DMS153 (cell line): ENCODE measurements at regions not wholly inside any gene's neighbourhood (a gene's known extent, or its start where the extent isn't known, plus 50 kb on each side); places are given as distances from the start of the nearest gene placed in this dataset.
"Not testable (repeated sequence)": the region's sequence is repeated elsewhere in the genome, so short reads cannot be mapped to it uniquely, and the experiment has no call there.

Experiments used
- DNase-seq: peaks from one replicate; lab custom pipeline; 2025; lab: John Stamatoyannopoulos, UW

DNA sequence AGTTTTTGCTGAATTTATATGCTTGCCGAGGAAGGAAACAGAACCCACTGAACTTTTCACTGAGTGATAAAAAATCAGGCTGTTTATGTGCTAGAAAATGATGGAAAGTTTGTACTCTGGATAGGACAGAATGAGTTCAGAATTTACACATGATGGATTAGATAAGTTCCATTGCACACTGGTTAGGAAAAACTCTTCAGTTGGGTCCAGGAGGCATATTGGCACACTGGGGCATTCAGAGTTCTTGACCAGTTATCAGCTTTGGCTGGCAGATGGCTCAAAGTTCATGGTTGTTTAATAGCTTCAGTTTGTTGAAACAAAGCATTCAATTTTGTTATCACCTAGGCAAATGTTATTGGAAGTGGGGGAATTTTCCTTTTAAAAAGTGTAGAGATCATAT lies 613.3 kb upstream of the SYNCRIP start:
- DNase-seq = no peak

DNA sequence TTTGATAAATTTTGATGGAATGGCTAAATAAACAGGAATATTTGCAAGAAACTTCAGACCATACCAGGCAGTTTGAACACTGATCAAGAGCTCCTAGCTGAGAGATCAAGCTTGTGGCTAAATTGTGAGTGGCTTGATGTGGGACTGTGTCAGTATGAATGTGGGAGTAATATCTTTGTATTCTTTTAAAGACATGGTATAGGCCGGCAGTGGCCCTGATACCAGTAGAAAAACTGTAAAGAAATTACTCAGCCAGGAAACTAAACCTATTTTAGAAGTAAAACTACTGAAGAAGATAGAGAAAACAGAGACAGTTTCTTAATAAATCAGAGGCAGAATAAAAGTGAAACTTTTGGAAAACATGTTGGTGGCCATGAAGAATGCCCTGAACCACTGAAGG lies 608.4 kb upstream of the SYNCRIP start:
- no peak for DNase-seq

DNA sequence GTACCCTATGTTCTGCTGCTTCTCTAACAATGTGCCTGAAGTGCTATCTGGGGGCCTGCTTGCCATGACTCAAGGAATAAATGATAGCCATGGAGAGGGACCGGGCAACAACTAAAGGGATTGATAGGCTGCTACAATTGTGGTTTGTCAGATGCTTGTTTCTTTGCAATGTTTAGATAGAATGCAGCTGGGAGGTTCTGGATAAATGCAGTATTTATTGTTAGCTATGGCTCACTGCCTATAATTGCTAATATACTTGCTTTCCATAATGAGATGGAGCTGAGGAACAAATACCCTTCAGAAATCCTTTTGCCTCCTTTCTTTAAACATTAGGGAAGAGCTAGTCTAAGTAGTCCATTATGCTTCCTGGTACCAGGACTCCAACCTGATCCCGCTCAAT lies 575.2 kb upstream of the SYNCRIP start:
- no peak for DNase-seq

DNA sequence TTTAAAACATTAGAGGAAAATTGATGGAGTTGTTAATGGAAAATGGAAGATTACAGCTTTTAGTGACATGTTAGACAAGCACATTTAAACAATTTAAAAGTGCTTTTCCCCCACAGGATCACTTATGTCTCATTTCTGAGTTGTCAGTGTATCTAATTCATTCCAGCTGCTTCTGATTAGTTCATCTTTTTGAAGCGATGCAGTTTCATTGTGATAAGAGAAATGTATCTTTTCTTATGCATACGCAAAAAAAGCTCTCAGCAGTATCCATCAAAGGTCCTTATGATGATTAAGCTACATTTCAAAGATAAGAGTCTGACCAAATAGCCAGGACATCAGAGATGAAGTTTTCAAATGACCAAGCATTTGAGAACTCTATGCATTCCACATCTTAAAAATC lies 572.6 kb upstream of the SYNCRIP start:
- DNase-seq = no peak

DNA sequence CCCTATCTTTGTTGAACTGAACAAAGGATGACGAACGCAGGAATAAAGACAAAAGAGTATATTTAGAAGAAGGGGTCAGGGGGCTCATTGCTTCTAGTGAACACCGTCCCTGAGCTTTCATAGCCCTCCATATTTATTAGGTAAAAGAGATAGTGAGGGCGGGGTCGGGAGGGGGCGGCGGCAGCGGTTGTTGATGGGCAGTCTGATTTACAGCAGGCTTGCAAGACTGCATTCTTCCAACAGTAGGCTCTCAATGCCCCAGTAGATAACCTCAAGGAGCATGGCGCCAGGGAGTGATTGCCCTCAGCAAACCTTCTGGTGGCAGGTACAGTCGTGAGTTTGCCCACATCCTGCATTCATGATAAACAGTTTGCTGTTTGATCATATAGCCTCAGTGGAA lies 563.3 kb upstream of the SYNCRIP start:
- no peak for DNase-seq

DNA sequence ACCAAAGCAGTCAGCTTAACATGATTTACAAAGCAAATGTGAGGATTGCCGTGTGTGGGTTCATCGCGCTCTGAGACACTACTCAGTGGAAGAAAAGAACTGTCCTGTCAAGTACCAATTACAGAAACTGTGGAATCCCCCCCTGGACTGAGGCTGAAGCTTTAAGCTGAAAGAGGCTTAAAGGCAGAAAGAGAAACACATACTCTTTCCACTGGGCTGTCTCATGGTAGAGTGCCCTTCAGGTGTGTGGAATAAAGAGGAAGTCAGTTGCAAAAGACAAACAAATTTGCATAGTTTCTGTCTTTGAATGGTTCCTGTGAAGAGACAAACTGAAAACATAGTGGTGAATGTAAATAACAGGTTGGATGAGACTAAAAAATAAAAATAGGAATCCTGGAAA lies 560.4 kb upstream of the SYNCRIP start:
- no peak for DNase-seq

DNA sequence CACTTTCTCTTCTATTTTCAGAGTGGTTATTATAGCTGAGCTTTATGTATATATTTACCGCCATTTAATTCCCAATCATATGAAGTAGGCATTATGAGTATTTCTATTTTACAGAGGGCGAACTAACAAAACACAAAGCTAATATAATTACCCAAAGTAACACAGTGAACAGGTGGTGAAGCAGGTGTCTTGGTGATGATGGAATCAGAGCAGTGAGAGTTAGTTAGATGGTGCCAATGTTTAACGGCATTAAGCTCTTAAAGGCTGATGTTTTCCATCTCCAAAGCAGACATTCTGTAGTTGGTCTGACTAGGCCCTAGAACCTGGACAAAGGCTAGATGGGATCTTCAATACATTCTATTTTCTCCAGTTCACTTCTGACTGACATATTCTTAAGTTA lies 551.1 kb upstream of the SYNCRIP start:
- no peak for DNase-seq

DNA sequence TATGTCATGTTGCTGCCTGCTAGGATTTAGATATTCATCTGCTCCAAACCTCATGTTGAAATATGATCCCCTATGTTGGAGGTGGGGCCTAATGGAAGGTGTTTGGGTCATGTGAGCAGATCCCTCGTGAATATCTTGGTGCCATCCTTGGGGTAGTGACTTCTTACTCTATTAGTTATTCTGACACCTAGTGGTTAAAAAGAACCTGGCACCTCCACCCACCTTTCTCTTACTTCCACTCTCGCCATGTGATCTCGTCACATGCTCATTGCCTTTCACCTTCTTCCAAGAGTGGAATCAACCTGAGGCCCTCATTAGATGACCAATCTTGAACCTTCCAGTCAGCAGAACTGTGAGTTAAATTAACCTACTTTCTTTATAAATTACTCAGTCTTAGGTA lies 549.4 kb upstream of the SYNCRIP start:
- peak; percentile 13 for DNase-seq

DNA sequence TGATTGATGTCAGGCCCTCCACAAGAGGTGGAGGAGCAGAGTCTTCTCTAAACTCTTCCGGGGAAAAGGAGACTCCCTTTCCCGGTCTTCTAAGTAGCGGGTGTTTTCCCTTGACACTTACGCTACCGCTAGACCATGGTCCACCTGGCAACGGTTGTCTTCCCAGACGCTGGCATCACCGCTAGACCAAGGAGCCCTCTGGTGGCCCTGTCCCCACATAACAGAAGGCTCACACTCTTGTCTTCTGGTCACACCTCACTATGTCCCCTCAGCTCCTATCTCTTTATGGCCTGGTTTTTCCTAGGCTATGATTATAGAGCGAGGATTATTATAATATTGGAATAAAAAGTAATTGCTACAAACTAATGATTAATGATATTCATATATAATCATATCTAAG lies 532.5 kb upstream of the SYNCRIP start:
- DNase-seq = peak; percentile 38

DNA sequence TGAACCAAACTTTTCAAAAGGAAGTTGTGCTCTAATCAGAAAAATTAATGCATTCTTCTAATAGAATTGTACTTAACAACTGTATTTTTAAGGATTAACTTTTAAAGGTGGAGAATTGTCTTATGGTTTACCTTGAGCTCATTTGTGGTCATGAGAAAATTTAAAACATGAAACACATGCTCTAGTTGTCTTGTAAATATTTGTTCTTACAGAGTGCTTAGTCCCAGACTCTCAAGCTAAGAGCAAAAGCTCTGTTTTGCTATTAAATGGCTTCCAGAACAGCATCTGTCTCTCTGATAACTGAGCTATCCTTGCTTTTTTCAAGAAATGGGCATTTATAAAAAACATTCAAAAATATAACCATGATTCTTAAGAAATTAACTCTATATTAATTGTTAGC lies 512.2 kb upstream of the SYNCRIP start:
- no peak for DNase-seq

DNA sequence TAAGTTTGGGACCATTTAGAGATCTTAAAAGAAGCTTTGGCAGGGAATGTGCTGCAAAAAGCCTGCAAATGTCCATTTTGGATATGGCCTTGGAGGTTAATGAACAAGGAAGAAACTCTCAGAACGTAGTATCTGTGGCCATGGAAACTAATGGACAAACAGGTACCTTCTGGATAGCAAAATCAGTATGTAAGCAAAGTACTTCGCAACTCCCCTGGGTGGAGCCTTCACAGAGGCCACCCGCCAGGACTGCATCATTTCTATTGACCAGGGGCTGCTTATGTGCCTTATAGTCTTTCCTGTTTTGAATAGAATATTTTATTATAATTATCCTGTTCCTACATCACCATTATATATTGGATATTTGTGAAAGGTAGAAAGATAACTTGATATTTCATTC lies 510.8 kb upstream of the SYNCRIP start:
- DNase-seq = no peak

DNA sequence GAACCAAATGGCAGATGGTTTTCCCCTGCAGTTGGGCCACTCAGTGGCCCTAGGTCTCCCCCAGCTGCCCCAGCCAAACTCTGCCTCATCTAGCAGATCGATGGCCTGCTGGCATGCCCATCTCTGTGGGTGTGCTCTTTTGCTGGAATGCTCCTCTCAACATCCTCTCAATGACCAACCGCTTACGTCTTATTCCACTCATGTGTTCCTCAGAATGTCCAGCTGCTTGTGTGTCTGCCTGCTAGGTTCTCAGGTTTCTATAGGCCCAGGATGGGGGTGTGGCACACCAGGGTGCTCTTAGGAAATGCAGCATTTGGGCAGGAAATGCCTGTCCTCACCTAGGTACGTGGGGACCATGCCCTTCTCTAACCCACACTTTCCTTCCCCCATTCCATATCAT lies 509.9 kb upstream of the SYNCRIP start:
- no peak for DNase-seq

DNA sequence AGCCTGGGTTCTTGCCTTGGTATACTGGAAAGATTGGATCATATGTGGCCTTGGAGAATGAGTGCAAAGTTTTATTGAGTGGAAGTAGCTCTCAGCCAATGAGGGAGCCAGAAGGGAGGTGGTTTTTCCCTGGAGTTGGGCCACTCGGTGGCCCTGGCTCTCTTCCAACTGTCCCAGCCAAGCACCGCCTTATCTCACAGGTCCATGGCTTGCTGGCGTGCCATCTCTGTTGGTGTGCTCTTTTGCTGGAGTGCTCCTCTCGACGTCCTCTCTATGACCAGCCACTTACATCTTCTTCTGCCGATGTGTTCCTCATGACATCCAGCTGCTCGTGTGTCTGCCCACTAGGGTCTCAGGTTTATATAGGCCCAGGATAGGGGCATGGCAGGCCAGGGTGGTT lies 505.9 kb upstream of the SYNCRIP start:
- no peak for DNase-seq

DNA sequence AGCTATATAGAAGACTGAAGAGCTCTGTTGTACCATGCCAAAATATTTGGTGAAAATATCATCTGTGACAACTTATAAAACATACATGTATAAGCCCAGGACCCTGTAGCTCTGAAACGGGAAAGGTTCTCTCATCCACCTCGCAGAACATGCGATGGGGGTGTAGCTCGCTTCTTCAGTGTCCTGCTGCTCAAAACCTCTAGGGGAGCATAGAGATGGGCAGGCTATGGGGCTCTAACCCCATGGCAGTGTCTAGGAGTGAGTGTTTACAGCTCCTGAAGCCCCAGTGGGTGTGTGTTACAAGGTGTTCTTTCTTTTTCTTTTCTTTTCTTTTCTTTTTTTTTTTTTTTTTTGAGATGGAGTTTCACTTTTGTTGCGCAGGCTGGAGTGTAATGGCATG lies 505.2 kb upstream of the SYNCRIP start:
- no peak for DNase-seq

DNA sequence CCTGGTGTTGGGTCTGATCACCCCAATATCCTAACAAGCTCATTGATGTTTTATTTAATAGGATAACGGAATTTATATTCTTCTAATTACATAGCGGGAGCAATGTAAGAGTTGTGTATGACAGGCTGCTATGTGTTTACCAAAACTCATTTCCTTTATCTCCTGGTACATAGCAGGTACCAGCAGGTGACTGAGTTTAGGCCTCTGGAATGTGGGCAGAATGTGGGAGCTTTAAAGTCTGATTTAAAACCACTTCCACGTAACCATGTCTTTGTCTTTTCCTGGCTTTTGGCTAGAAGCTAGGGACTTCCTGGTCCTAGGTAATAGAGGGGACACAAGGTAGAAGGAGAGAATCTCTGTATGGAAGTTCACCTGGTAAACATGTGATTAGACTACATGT lies 504.6 kb upstream of the SYNCRIP start:
- no peak for DNase-seq

DNA sequence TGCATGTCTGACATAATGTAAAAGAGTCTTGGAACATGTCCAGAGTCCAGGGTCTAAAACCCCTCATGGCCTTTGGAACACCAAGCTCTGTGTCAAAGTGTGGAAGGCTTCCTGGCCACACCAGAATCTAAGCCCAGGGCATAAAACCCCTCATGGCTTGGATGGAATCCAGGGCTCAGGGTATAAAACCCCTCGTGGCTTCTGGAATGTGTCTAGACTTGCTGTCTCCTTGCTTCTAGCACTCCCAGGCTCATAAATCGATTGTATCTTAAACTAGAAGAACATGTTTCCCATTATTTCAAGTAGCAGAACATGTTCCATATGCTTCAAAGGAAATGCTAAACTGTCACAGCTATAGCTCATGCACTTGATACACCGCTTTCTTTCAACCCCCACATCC lies 504.1 kb upstream of the SYNCRIP start:
- not testable (repeated sequence) for DNase-seq

DNA sequence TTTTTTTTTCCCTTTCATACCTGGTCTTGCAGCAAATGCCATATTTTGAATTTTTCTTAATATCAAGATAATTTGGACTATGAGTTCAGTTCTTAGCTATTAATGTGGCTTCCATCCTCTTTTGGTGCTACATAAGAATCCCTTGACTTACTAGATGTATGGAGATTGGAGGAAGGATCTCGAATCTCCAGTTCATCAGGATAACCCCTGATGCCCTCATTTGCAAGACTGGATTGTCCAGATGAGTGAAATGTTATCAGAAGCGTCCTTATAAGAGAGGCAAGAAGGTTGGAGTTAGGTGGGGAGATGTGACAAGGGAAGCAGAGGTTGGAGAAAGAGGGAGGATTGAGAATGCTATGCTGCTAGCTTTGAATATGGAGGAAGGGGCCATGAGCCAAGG lies 499.6 kb upstream of the SYNCRIP start:
- no peak for DNase-seq

DNA sequence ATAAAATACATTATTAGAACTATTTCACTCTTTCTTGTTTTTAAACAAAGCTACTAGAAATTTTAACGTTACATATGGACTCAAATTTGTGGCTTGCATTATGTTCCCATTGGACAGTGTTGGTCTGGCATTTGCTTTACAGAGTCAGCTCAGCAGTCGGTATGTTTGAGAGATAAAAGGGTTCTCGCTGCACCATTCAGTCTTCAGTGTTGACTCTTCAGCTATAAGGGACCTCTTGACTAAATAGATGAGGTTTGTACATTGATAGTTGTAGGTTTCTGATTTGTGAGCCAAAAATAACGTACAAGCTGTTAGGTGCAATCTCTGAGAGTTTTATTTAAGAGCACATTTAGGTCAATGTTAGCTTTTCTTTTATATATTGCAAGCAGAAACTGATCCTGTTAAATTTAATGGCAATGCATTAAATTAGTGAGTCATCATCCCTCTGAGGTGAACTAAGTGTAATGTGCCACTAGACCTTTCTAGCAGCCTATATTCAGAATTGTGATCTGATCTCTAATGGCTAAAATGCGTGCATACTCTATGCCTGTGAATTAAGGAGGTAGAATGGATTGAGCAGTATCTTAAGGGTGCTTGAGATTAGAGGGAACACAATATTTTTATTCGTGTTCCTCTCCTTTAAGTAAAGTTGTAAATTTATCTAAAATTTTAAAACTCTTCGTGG lies 485.6 kb upstream of the SYNCRIP start:
- DNase-seq = peak; percentile 30

DNA sequence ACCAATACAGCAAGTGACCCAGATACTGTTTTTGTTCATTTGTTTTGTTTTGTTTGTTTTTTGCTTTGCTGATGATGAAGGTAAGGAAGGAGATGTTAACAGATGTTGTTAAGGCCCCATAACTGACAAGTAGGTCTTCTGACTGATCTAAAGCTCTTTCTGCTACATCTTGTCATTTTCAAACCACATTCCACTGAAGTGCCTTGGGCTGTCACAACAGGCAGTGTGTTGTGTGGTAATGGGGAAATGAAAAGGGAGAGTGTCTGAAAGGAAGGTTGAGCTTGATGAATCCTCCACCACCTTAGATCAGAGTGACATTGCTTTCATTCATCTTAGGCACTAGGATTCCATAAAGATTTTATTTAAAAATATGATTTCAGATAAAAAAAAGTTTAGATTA lies 479.4 kb upstream of the SYNCRIP start:
- DNase-seq = no peak

DNA sequence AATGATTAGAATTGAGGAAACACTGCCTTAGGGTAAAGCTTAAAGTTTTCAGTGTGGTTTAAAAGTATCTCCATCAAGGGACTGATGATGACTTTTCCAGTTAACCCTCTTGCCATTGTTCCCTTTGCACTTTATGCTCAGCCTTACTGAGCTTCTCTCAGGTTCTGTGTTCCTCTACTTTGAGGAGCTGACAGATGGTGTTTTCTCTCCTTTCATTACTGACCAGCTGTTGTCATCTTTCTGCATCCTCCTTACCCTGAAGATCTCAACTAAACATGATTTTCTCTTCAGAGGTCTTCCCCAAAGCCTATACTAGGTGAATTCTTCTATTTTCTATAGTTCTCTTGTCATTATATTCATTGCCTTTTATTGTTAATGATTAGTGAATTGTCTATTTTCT lies 475.6 kb upstream of the SYNCRIP start:
- DNase-seq = no peak

DNA sequence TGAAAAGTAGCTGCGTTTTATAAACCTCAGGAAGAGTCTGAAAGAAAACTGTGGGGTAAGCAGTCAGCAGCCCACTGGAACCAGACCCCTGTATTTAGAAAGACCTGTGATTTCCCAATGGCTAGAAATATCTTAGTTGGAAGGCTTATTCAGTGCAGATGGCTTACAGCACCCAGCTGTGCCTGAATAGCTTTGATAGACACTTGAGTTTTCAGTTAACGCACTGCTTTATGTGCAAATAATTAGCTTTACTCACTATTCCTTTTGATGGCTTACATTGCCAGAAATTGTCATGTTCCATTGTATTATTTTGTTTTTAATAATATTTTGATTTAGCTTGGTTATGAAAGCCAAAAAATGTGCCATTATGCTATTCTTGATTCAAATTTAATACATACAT lies 465.3 kb upstream of the SYNCRIP start:
- DNase-seq = no peak

DNA sequence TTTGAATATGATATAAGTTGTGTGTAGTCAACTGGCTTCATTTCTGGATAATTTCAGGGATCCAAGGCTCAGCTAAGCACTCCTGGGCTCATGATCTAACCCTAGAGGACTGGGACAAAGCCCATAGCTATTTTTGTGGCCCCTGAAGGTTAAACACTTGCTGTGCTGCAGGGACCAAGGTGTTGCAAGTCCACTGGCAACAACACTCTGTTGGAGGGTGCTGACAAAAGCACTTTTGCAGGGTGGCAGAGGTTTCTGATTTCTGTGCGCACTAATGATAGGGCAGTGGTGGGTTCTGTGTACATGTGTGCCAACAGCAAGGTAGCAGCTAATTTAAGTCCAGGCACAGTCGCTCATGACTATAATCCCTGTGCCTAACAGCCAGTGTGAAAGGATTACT lies 445.3 kb upstream of the SYNCRIP start:
- DNase-seq = no peak

DNA sequence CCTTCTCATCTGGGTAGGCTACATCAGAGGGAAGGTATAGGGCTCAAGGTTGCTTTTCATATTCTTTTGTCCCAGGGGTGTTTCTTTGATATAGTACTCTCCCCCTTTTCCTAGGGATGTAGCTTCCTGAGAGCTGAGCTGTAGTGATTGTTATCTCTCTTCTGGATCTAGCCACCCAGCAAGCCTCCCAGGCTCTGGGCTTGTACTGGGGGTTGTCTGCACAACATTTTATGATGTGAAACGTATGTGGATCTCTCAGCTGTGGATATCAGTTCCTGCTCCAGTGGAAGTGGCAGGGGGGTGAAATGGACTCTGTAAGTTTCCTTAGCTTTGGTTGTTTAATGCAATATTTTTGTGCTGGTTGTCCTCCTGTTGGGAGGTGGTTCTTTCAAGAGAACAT lies 437.3 kb upstream of the SYNCRIP start:
- no peak for DNase-seq

DNA sequence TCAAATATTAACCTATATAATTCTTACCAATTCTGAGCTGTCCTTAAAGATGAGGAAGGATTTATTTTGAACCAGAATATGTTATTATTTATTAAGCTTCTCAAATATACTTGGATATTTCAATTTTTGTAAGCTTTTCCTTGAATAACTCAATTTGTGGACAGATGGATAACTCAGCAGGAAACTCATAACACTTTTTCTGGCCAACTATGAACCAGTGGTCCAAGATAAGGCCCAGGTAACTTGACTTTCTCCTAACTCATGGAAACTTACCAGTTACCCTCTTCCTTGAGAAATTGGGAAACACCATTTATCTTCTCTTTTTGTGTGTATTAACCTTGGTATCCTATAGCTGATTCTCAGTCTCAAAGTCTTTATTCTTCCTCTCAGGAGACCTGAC lies 427.5 kb upstream of the SYNCRIP start:
- no peak for DNase-seq

DNA sequence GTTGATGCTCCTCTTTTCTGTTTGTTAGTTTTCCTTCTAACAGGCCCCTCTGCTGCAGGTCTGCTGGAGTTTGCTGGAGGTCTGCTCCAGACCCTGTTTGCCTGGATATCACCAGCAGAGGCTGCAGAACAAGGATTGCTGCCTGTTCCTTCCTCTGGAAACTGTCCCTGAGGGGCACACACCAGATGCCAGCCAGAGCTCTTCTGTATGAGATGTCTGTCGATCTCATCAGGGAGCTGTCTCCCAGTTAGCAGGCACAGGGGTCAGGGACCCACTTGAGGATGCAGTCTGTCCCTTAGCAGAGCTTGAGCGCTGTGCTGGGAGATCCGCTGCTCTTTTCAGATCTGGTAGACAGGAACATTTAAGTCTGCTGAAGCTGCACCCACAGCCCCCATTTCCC lies 422.3 kb upstream of the SYNCRIP start:
- DNase-seq = not testable (repeated sequence)
